MCF 10A (cell line): ENCODE measurements at regions not wholly inside any gene's neighbourhood (a gene's known extent, or its start where the extent isn't known, plus 50 kb on each side); places are given as distances from the start of the nearest gene placed in this dataset.

Experiments used
- BruUV-seq: library from RNA; stranded (reverse); fragments of 400-500 nt; replicated peaks from 2 replicates; lab custom pipeline; 2021; lab: Mats Ljungman, UMichigan
- CTCF ChIA-PET: fragments of 300-600 bp; sonication (Branson Sonifier 250); formaldehyde crosslinking; extraction: SDS; loops from one replicate; lab custom pipeline; 2021; ENCODE audit warnings: antibody characterized with exemption, inconsistent platforms; lab: Yijun Ruan, JAX
- POLR2A ChIA-PET: fragments of 300-600, 350-650 bp; sonication (Branson Sonifier 250); formaldehyde crosslinking; extraction: SDS; loops from one replicate; lab custom pipeline; 2020; ENCODE audit warnings: antibody characterized with exemption, inconsistent platforms; lab: Yijun Ruan, JAX
- DNase-seq: peaks from one replicate; pipeline ENCODE4 v3.0.0-alpha.2; 2018; ENCODE audit not compliant: unreplicated experiment
- H3K27ac Mint-ChIP-seq: one replicate; pipeline ENCODE4 v1.8.0; 2022; ENCODE audit warnings: mild to moderate bottlenecking, low read depth, mixed read lengths; ENCODE audit not compliant: unreplicated experiment
- H3K27me3 Mint-ChIP-seq: one replicate; pipeline ENCODE4 v1.8.0; 2022; ENCODE audit warnings: mixed read lengths; ENCODE audit not compliant: insufficient read depth, unreplicated experiment
- H3K36me3 Mint-ChIP-seq: one replicate; pipeline ENCODE4 v1.8.0; 2022; ENCODE audit warnings: mild to moderate bottlenecking, moderate library complexity, mixed read lengths; ENCODE audit not compliant: insufficient read depth, unreplicated experiment
- H3K4me1 Mint-ChIP-seq: one replicate; pipeline ENCODE4 v1.8.0; 2022; ENCODE audit warnings: mixed read lengths; ENCODE audit not compliant: insufficient read depth, unreplicated experiment
- H3K4me3 Mint-ChIP-seq: one replicate; pipeline ENCODE4 v1.8.0; 2022; ENCODE audit warnings: mild to moderate bottlenecking, moderate library complexity, mixed read lengths; ENCODE audit not compliant: unreplicated experiment
- H3K9me3 Mint-ChIP-seq: one replicate; pipeline ENCODE4 v1.8.0; 2022; ENCODE audit warnings: mixed read lengths; ENCODE audit not compliant: unreplicated experiment
- intact Hi-C: fragments of 100-400 bp; cut with micrococcal nuclease; formaldehyde crosslinking; loops from 2 replicates; pipeline ENCODE4 v1.14.1; 2022
- TF ChIP-seq, protein P1 (sequence below): fragments of 200-600 bp; IDR thresholded peaks from one replicate; pipeline ENCODE4 v1.8.0; 2022; ENCODE audit warnings: antibody characterized with exemption, mild to moderate bottlenecking; ENCODE audit not compliant: unreplicated experiment

DNA sequence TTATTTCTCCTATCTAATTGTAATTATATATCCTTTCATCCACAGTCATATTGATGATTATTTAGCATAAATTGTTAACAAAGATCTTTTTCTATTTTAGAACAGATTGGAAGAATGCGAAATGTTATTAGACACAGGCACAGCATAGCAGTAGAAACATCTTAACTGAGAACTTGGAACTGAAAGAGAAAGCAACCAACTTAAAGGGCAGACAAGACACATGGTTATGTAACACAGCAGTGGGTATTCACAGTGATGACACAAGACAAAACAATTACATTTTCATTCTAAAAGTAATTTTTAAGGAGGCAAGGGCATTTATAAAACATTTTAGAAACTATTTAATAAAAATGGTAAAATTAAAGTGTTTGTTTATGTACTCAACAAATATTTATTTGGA is 57.7 kb upstream of the MEF2C start:
- DNase-seq = no peak
- no peaks in the 10 kb centered on the region for H3K9me3 Mint-ChIP-seq
- no peaks in the 10 kb centered on the region for H3K4me1 Mint-ChIP-seq
- CTCF ChIA-PET = no interaction called here
- TF ChIP-seq, protein P1, sequence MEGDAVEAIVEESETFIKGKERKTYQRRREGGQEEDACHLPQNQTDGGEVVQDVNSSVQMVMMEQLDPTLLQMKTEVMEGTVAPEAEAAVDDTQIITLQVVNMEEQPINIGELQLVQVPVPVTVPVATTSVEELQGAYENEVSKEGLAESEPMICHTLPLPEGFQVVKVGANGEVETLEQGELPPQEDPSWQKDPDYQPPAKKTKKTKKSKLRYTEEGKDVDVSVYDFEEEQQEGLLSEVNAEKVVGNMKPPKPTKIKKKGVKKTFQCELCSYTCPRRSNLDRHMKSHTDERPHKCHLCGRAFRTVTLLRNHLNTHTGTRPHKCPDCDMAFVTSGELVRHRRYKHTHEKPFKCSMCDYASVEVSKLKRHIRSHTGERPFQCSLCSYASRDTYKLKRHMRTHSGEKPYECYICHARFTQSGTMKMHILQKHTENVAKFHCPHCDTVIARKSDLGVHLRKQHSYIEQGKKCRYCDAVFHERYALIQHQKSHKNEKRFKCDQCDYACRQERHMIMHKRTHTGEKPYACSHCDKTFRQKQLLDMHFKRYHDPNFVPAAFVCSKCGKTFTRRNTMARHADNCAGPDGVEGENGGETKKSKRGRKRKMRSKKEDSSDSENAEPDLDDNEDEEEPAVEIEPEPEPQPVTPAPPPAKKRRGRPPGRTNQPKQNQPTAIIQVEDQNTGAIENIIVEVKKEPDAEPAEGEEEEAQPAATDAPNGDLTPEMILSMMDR = no peak
- no peak overlapping the region for H3K4me3 Mint-ChIP-seq
- no TSS peak for BruUV-seq
- H3K36me3 Mint-ChIP-seq = no peaks in the 10 kb centered on the region
- POLR2A ChIA-PET = no interaction called here
- peaks cover 69% of the 10 kb centered on the region for H3K27me3 Mint-ChIP-seq
- H3K27ac Mint-ChIP-seq = no peak overlapping the region
- intact Hi-C loops = no loop called here

DNA sequence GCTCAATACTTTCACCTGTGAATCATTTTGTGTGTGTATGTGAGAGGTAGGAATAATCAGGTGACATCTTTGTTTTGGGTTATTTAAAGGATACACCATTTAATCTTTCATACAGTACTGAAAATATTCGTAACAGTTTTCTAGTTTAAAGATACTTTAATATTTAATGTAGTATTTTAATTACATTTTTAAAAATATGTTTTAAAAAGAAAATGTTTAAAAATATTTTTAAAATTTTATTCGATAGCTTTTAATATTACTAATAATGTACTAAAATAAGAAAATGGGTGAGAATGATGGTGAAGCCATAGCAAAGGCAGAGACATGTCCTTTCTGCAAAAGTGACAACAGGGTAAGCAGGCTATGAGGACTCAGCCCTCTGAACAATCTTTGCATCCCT is 56.3 kb upstream of the MEF2C start:
- H3K9me3 Mint-ChIP-seq = no peaks in the 10 kb centered on the region
- H3K27me3 Mint-ChIP-seq = peaks cover 66% of the 10 kb centered on the region
- ChIA-PET POLR2A (no interaction called here), CTCF (interaction anchor here (0.6 kb wide), 1 partner anchor 1864 kb away, joined by 3 read pairs; no protein-coding TSS in a partner anchor)
- no peak overlapping the region for H3K27ac Mint-ChIP-seq
- H3K4me3 Mint-ChIP-seq = no peak overlapping the region
- no peak for DNase-seq
- TF ChIP-seq, protein P1 = no peak
- H3K4me1 Mint-ChIP-seq = no peaks in the 10 kb centered on the region
- intact Hi-C loops = no loop called here
- no peaks in the 10 kb centered on the region for H3K36me3 Mint-ChIP-seq
- BruUV-seq = no TSS peak

DNA sequence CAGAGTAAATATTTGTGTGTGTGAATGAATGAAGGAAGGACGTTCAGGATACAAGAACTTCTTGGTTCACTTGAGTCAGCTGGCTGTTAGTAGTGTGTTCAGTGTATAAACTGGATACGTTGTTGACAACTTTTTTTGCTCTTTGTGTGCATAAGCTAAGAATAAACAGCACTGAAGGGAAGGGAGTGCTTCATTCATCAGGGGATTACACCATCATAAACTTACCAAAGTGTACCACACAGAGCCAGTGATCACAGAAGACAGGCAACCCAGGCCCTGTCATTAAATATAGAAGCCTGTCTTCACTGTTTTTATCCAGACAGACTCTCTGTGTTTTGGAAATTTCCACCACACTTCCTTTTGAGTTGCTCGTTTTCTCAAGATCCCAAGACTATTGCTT is 55.5 kb upstream of the MEF2C start:
- intact Hi-C loops = no loop called here
- TF ChIP-seq, protein P1 = no peak
- H3K9me3 Mint-ChIP-seq = no peaks in the 10 kb centered on the region
- peaks cover 63% of the 10 kb centered on the region for H3K27me3 Mint-ChIP-seq
- H3K27ac Mint-ChIP-seq = no peak overlapping the region
- BruUV-seq = no TSS peak
- no peak overlapping the region for H3K4me3 Mint-ChIP-seq
- no peaks in the 10 kb centered on the region for H3K4me1 Mint-ChIP-seq
- no peak for DNase-seq
- H3K36me3 Mint-ChIP-seq = no peaks in the 10 kb centered on the region
- CTCF ChIA-PET = no interaction called here
- POLR2A ChIA-PET = no interaction called here

DNA sequence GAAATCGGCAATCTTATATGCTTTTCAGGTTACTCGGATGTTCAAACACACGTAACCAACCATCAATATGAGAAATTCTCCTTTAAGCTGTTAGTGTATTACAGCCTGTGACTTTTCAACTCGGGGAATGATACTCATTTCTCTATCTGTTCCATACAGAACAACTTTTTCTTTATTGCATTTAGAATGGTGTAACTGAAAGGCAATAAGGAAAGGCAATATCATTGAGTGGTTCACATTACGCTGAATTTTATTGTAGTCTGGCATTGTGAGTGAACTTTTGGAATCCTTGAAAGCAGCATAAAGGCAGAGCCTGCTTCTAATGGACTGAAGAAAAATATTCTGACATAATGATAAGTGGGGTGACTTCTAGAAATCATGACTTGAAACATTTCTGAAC is 54.4 kb upstream of the MEF2C start:
- no TSS peak for BruUV-seq
- peaks cover 65% of the 10 kb centered on the region for H3K27me3 Mint-ChIP-seq
- TF ChIP-seq, protein P1 = no peak
- no peak overlapping the region for H3K27ac Mint-ChIP-seq
- no peaks in the 10 kb centered on the region for H3K36me3 Mint-ChIP-seq
- CTCF ChIA-PET = no interaction called here
- no peaks in the 10 kb centered on the region for H3K9me3 Mint-ChIP-seq
- POLR2A ChIA-PET = no interaction called here
- H3K4me1 Mint-ChIP-seq = no peaks in the 10 kb centered on the region
- intact Hi-C loops = no loop called here
- H3K4me3 Mint-ChIP-seq = no peak overlapping the region
- DNase-seq = no peak
